B cell (primary cell): ENCODE measurements at regions not wholly inside any gene's neighbourhood (a gene's known extent, or its start where the extent isn't known, plus 50 kb on each side); places are given as distances from the start of the nearest gene placed in this dataset.

ENCODE experiments used
- ATAC-seq: fragments of 200-7000 bp; cut with Tn5 transposase; one replicate; pipeline ENCODE4 v1.10.0; 2021; ENCODE audit warnings: low read depth, mild to moderate bottlenecking, moderate number of reproducible peaks, moderate library complexity
- CTCF ChIA-PET: fragments of 350-600 bp; sonication (Branson Sonifier 250); formaldehyde crosslinking; loops from one replicate; lab custom pipeline; 2021; ENCODE audit warnings: antibody characterized with exemption, inconsistent platforms; lab: Charles Lee
- POLR2A ChIA-PET: fragments of 350-600 bp; sonication (Branson Sonifier 250); formaldehyde crosslinking; loops from one replicate; lab custom pipeline; 2021; ENCODE audit warnings: antibody characterized with exemption; lab: Charles Lee
- DNase-seq: peaks from one replicate; pipeline ENCODE4 v3.0.0; 2013
- H2AFZ ChIP-seq: 2 replicates; pipeline ENCODE4 v1.6.1; 2012; ENCODE audit warnings: mild to moderate bottlenecking, low read depth, low read length; ENCODE audit not compliant: insufficient read depth, poor library complexity, severe bottlenecking
- H3K27ac ChIP-seq, 2 donors: 1 replicate in 1 of 2; 2 replicates in 1 of 2; pipeline ENCODE4 v1.5.1; 2012 to 2013; ENCODE audit warnings: low read length in 2 of 2, mild to moderate bottlenecking in 2 of 2, moderate library complexity in 1 of 2
- H3K27me3 ChIP-seq, 4 experiments: fragments of 200-600 bp in 1 of 4; sonication (generic) in 1 of 4; replicated peaks in 1 of 4; 1 replicate in 2 of 4; 2 replicates in 2 of 4; pipeline versions ENCODE4 v1.6.1 to v1.7.0; 2013 to 2016; ENCODE audit warnings: low read length in 3 of 4, mild to moderate bottlenecking in 2 of 4, mixed read lengths in 1 of 4, moderate library complexity in 1 of 4; ENCODE audit not compliant: insufficient read depth in 4 of 4, control insufficient read depth in 3 of 4; ENCODE audit errors: control extremely low read depth in 1 of 4
- H3K36me3 ChIP-seq, 2 experiments: replicated peaks in 1 of 2; 1 replicate in 1 of 2; 2 replicates in 1 of 2; pipeline versions ENCODE4 v1.6.1 to v1.7.1; 2013; ENCODE audit warnings: low read length in 1 of 2; ENCODE audit not compliant: insufficient read depth in 2 of 2, control insufficient read depth in 1 of 2; ENCODE audit errors: control extremely low read depth in 1 of 2, extremely low read depth in 1 of 2
- H3K4me1 ChIP-seq, 2 donors: fragments of 200-600 bp in 1 of 2; sonication (generic) in 1 of 2; 1 replicate in 1 of 2; 2 replicates in 1 of 2; pipeline versions ENCODE4 v1.5.1 to v1.6.1; 2013 to 2017; ENCODE audit warnings: low read length in 2 of 2; ENCODE audit not compliant: control insufficient read depth in 2 of 2, insufficient read depth in 2 of 2
- H3K4me2 ChIP-seq: replicated peaks from 2 replicates; pipeline ENCODE3; 2012; ENCODE audit warnings: mild to moderate bottlenecking, low read depth, low read length; ENCODE audit not compliant: poor library complexity, severe bottlenecking
- H3K4me3 ChIP-seq, 5 experiments: fragments of 200-600 bp in 1 of 5; sonication (generic) in 1 of 5; 1 replicate in 3 of 5; 2 replicates in 2 of 5; pipeline versions ENCODE4 v1.5.1 to v1.7.0; 2011 to 2016; ENCODE audit warnings: low read length in 4 of 5, mild to moderate bottlenecking in 4 of 5, low read depth in 2 of 5, control low read depth in 1 of 5, moderate library complexity in 1 of 5; ENCODE audit not compliant: insufficient read depth in 1 of 5; ENCODE audit errors: control extremely low read depth in 1 of 5, extremely low read depth in 1 of 5
- H3K79me2 ChIP-seq: fragments of 200-600 bp; sonication (generic); one replicate; pipeline ENCODE4 v1.6.0; 2016; ENCODE audit warnings: low read length; ENCODE audit not compliant: control insufficient read depth, insufficient read depth
- H3K9ac ChIP-seq: fragments of 200-600 bp; sonication (generic); 2 replicates; pipeline ENCODE4 v1.6.1; 2017; ENCODE audit warnings: mild to moderate bottlenecking, low read length, moderate library complexity
- H3K9me3 ChIP-seq, 3 donors: one replicate each; pipeline versions ENCODE4 v1.6.1 to v1.7.1; 2013; ENCODE audit warnings: low read length in 2 of 3; ENCODE audit not compliant: control insufficient read depth in 2 of 3, insufficient read depth in 1 of 3; ENCODE audit errors: control extremely low read depth in 1 of 3
- H4K20me1 ChIP-seq: 2 replicates; pipeline ENCODE4 v1.6.0; 2012; ENCODE audit warnings: mild to moderate bottlenecking, low read length; ENCODE audit not compliant: insufficient read depth, control insufficient read depth, poor library complexity, severe bottlenecking
- H3K27ac Mint-ChIP-seq: one replicate; pipeline ENCODE4 v1.8.0; 2021; ENCODE audit warnings: mixed read lengths
- H3K27me3 Mint-ChIP-seq: one replicate; pipeline ENCODE4 v1.8.0; 2021; ENCODE audit warnings: mixed read lengths
- H3K4me1 Mint-ChIP-seq: one replicate; pipeline ENCODE4 v1.8.0; 2021; ENCODE audit warnings: mixed read lengths
- H3K4me3 Mint-ChIP-seq: one replicate; pipeline ENCODE4 v1.8.0; 2021; ENCODE audit warnings: mixed read lengths
- H3K9me3 Mint-ChIP-seq: one replicate; pipeline ENCODE4 v1.8.0; 2022; ENCODE audit warnings: mixed read lengths; ENCODE audit not compliant: insufficient read depth
- EZH2 ChIP-seq: IDR thresholded peaks from 2 replicates; pipeline ENCODE4 v1.6.1; 2012; ENCODE audit warnings: borderline replicate concordance, low read depth, mild to moderate bottlenecking, moderate library complexity, low read length; ENCODE audit not compliant: insufficient read depth, poor library complexity, severe bottlenecking
- WGBS: methylation state at CpG from one replicate; pipeline ENCODE4 v1.1.5; 2013; ENCODE audit warnings: missing lambda C conversion rate; ENCODE audit not compliant: insufficient coverage; 5-methylcytosine and 5-hydroxymethylcytosine counted together
- intact Hi-C: fragments of 100-400 bp; cut with micrococcal nuclease; formaldehyde crosslinking; loops from one replicate; pipeline ENCODE4 v1.10.0; 2022
- TF ChIP-seq, protein P1 (sequence below): fragments of 200-600 bp; IDR thresholded peaks from one replicate; pipeline ENCODE4 v1.8.0; 2022; ENCODE audit warnings: antibody characterized with exemption, mild to moderate bottlenecking

DNA sequence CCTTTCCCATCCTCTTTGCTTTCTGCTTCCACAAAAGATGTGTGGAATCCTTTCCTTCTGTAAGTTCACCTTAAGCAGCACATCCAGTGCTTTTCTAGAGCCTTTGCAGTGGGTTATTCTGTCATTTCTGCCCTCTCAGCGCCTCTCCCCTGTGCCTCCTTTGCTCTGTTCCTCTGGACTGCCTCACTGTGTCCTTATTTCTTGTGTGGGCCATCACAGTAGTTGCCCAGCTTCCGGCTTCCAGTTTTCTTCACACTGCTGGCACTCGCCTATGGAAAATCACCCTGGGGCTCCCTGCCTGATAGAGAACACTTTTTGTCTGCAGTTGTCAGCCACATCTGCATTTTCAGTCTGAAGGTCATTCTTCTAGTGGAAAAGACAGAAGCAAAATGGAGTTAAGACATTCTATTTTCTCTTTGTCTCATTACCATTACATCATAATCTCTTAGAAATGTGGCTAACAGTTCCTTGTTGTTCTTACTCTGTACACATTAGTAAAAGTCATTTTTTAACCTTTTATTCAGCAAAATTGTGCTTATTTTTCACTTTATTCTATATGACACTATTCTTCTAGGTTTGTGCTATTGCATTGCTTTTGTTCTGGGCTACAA is 64.1 kb upstream of the ZNF608 start:
- Histone ChIP-seq H3K36me3 (no peaks in the 10 kb centered on the region), H3K4me2 (no peak overlapping the region), H3K79me2 (no peaks in the 10 kb centered on the region), H3K27me3 (no peaks in the 10 kb centered on the region), H3K4me1 (no peaks in the 10 kb centered on the region), H3K9ac (no peak overlapping the region), H3K9me3 (peaks cover 0 to 5% (median 0%) of the 10 kb centered on the region in 3 donors), H4K20me1 (no peaks in the 10 kb centered on the region), H3K4me3 (no peak overlapping the region), H3K27ac (no peak overlapping the region), H2AFZ (no peak overlapping the region)
- H3K27ac Mint-ChIP-seq: no peak overlapping the region
- no peaks in the 10 kb centered on the region for H3K27me3 Mint-ChIP-seq
- POLR2A ChIA-PET: interaction anchor here (0.6 kb wide), 1 partner anchor 412 kb away, joined by 3 read pairs; no protein-coding TSS in a partner anchor
- DNase-seq: no peak
- ATAC-seq: no peak
- CTCF ChIA-PET: no interaction called here
- intact Hi-C loops: loop anchor here (2.0 kb wide), 1 partner anchor 14 kb away; no protein-coding TSS in a partner anchor
- H3K9me3 Mint-ChIP-seq: no peaks in the 10 kb centered on the region
- TF ChIP-seq, protein P1, sequence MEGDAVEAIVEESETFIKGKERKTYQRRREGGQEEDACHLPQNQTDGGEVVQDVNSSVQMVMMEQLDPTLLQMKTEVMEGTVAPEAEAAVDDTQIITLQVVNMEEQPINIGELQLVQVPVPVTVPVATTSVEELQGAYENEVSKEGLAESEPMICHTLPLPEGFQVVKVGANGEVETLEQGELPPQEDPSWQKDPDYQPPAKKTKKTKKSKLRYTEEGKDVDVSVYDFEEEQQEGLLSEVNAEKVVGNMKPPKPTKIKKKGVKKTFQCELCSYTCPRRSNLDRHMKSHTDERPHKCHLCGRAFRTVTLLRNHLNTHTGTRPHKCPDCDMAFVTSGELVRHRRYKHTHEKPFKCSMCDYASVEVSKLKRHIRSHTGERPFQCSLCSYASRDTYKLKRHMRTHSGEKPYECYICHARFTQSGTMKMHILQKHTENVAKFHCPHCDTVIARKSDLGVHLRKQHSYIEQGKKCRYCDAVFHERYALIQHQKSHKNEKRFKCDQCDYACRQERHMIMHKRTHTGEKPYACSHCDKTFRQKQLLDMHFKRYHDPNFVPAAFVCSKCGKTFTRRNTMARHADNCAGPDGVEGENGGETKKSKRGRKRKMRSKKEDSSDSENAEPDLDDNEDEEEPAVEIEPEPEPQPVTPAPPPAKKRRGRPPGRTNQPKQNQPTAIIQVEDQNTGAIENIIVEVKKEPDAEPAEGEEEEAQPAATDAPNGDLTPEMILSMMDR: no peak
- TF ChIP-seq EZH2: no peak
- no peaks in the 10 kb centered on the region for H3K4me1 Mint-ChIP-seq
- WGBS: 100% methylated on average over 3 of the region's 3 CpGs
- H3K4me3 Mint-ChIP-seq: no peak overlapping the region

DNA sequence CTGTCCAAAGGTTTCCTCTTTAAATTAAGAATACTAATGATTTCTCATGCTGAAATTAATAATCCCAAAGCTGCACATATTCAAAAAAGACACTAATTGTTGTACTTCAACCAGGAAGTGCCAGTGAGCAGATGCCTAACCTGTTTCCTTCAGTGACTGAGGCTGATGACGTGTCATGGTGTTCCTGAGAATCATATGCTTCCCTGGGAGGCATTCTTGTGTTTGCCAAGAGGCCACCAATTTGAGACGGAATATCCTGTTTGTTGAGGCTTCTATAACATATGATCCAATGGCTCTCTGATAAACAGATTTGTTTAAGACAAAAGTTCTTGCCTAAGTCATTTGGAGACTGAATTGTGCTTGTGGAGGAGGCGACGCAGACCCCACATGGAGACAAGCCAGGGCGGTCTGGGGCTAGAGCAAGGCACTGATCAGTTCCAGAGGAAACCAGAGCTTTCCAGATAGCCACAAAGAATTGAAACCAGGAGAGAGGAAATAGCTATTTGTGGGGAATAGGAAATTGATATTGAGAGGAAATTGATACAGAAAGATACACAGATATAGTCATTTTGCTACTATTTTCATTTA is 66.4 kb upstream of the ZNF608 start:
- H3K27ac ChIP-seq: no peak overlapping the region
- H3K4me1 ChIP-seq: no peaks in the 10 kb centered on the region
- DNase-seq (no peak), ATAC-seq (no peak)
- no peak for TF ChIP-seq EZH2
- TF ChIP-seq, protein P1: no peak
- no peaks in the 10 kb centered on the region for H3K79me2 ChIP-seq
- H2AFZ ChIP-seq: no peak overlapping the region
- H3K27ac Mint-ChIP-seq: no peak overlapping the region
- WGBS: 96% methylated on average over 5 of the region's 5 CpGs
- H3K4me3 Mint-ChIP-seq: no peak overlapping the region
- intact Hi-C loops: no loop called here
- H4K20me1 ChIP-seq: no peaks in the 10 kb centered on the region
- no peaks in the 10 kb centered on the region for H3K27me3 ChIP-seq
- H3K4me1 Mint-ChIP-seq: no peaks in the 10 kb centered on the region
- no peak overlapping the region for H3K4me2 ChIP-seq
- H3K9me3 ChIP-seq: peaks cover 0 to 5% (median 0%) of the 10 kb centered on the region in 3 donors
- H3K4me3 ChIP-seq: no peak overlapping the region
- H3K36me3 ChIP-seq: no peaks in the 10 kb centered on the region
- H3K27me3 Mint-ChIP-seq: no peaks in the 10 kb centered on the region
- CTCF ChIA-PET: no interaction called here
- POLR2A ChIA-PET: no interaction called here
- H3K9me3 Mint-ChIP-seq: no peaks in the 10 kb centered on the region
- no peak overlapping the region for H3K9ac ChIP-seq
